HG02840 (cell line): ENCODE measurements at regions not wholly inside any gene's neighbourhood (a gene's known extent, or its start where the extent isn't known, plus 50 kb on each side); places are given as distances from the start of the nearest gene placed in this dataset.
"Not testable (repeated sequence)": the region's sequence is repeated elsewhere in the genome, so short reads cannot be mapped to it uniquely, and the experiment has no call there.

Experiments
- ATAC-seq: cut with Tn5 transposase; IDR thresholded peaks from one replicate; pipeline ENCODE4 v1.9.1; 2021; ENCODE audit warnings: mild to moderate bottlenecking, moderate library complexity, moderate number of reproducible peaks; ENCODE audit not compliant: unreplicated experiment, low FRiP score

DNA sequence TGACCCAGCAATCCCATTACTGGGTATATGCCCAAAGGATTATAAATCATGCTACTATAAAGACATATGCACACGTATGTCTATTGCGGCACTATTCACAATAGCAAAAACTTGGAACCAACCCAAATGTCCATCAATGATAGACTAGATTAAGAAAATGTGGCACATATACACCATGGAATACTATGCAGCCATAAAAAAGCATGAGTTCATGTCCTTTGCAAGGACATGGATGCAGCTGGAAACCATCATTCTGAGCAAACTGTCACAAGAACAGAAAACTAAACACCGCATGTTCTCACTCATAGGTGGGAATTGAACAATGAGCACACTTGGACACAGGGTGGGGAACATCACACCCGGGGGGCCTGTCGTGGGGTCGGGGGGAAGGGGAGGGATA lies 80.1 kb upstream of the TMEM170B start:
- not testable (repeated sequence) for ATAC-seq

DNA sequence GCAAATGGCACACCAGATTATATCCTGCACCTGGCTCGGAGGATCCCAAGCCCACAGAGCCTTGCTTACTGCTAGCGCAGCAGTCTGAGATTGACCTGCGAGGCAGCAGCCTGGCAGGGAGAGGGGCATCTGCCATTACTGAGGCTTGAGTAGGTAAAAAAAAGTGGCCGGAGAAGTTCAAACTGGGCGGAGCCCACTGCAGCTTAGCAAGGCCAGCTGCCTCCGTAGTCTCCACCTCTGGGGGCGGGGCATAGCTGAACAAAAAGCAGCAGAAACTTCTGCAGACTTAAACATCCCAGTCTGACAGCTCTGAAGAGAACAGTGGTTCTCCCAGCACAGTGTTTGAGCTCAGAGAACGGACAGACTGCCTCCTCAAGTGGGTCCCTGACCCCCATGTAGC lies 85.4 kb upstream of the TMEM170B start:
- not testable (repeated sequence) for ATAC-seq

- no peak for ATAC-seq
Observed at GRCh38 chr6:11450037-11450436, 87.5 kb upstream of the TMEM170B start.

DNA sequence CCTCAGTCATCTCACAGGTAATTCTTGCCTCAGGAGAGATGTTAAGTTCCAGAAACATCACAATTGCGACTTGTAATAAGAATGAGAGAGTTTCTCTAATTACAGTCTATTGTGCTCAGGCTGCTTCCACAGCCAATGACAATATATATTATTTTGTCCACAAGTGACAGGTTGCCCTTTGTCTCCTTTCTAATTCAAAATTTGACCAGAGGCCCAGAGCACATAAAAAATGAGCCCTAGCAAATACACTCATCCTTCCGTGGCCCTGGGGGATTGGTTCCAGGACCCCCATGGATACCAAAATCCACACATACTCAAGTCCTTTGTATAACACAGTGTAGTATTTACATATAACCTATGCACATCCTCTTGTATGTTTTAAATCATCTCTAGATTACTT lies 88.1 kb upstream of the TMEM170B start:
- no peak for ATAC-seq

GRCh38 chr6:11448038-11448437 lies 89.5 kb upstream of the TMEM170B start:
- ATAC-seq: no peak

DNA sequence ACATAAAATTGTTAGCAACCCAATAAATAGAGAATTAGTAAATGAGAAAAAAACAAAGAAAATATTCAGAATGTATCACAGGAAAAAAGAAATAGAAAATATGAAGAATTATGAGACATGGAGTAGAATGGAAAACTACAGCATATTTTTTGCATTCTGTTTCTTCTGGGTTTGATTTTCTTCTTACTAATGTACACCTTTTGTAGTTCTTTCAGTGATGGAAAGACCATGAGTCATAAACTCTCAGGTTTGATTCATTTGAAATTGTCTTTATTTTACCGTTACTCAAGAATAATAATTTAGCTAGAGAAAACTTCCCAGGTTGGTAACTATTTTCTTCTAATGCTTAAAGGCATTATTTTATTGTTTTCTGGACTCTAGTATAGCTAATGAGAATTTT lies 90.3 kb upstream of the TMEM170B start:
- ATAC-seq: no peak

GRCh38 chr6:11445146-11445545 lies 92.4 kb upstream of the TMEM170B start:
- ATAC-seq: no peak

DNA sequence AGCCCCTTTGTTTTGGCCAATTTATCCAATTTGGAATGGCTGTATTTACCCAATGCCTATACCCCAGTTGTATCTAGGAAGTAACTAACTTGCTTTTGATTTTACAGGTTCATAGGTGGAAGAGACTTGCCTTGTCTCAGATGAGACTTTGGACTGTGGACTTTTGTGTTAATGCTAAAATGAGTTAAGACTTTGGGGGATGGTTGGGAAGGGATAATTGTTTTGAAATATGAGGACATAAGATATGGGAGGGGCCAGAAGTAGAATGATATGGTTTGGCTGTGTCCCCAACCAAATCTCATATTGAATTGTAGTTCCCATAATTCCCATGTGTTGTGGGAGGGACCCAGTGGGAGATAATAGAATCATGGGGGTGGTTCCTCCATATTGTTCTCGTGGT lies 94.4 kb upstream of the TMEM170B start:
- not testable (repeated sequence) for ATAC-seq

DNA sequence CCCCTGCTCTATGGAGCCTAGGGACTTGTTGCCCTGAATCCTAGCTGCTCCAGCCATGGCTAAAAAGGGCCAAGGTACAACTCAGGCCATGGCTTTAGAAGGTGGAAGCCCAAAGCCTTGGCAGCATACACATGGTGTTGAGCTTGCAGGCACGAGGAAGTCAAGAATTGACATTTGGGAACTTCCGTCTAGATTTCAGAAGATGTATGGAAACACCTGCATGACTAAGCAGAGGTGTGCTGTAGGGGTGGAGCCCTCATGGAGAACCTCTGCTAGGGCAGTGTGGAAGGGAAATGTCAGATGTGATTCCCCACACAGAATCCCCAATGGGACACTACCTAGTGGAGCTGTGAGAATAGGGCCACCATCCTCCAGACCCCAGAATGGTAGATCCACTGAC lies 95.1 kb upstream of the TMEM170B start:
- ATAC-seq: no peak

- no peak for ATAC-seq
Observed at GRCh38 chr6:11439876-11440275, 97.7 kb upstream of the TMEM170B start.

DNA sequence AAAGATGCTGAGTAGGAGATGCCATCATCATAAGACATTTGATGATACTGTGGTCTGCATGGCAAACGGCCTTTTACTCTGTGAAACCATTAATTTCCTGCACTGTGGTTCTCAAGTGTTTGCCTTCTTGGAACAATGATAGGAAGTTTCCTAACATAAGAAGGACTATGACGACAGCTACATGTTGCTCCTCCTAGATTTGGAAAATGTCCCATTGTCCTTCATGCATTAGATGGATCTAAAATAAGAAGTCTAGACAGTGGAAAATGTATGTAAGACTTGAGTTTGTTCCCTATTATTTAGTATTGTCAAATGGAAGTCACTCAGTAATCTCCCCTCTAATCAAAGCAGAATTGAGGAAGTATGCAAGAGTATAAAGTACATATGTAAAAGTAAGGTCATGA lies 98.5 kb upstream of the TMEM170B start:
- no peak for ATAC-seq

GRCh38 chr6:11437824-11438459 lies 99.6 kb upstream of the TMEM170B start:
- no peak for ATAC-seq

DNA sequence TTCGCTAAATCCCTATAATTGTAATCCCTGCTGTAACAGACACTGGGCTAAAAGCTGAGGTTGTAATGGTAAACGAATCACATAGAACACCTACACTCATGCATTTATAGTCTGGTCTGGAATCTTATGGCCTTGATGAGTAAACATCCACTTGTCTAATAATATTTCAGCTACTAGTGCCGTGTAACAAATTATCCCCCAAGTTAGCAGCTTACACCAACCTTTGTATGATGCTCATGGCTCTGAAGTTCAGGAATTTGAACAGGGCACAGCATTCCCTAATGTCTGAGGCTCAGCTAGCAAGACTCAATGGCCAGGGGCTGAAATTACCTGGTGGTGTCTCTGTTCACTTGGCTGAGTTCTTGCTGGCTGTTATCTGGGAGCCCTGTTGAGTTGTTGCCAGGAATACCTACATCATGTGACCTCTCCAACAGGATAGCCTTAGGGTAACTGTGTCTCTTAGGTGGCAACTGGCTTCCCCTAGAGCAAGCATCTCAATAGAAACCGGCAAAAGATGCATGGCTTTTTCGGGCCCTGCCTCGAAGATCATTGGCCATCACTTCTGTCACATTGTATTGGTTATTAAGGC lies 100.9 kb upstream of the TMEM170B start:
- ATAC-seq: no peak

DNA sequence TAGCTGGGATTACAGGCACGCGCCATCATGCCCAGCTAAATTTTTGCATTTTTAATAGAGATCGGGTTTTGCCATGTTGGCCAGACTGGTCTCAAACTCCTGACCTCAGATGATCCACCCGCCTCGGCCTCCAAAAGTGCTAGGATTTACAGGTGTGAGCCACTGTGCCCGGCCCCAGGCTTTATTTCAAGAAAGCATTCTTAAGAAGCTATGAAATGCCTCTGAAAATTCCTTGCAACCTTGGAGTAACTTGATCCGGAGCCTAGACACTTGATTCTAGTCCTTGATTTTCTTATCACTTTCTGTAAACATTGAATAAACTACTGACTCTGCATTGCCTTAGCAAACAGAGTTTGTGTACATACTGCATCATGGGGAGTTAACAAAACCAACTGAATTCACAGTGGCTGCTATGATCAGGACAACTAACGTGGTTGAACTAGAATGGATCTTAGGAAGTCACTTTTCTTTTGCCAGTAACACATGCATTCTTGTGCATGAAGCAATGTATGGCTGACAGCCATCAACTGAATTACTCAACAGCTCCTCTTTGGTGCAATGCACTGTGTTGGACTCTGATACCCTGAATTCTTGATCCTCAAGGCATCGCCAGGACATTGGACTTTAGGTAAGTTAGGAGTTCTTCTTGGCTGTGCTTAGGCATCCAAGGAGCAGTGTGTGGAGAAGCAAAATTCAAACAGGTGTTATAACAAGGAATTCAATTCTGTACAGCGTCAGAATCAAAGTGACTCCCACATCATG lies 102.8 kb upstream of the TMEM170B start:
- ATAC-seq: no peak

DNA sequence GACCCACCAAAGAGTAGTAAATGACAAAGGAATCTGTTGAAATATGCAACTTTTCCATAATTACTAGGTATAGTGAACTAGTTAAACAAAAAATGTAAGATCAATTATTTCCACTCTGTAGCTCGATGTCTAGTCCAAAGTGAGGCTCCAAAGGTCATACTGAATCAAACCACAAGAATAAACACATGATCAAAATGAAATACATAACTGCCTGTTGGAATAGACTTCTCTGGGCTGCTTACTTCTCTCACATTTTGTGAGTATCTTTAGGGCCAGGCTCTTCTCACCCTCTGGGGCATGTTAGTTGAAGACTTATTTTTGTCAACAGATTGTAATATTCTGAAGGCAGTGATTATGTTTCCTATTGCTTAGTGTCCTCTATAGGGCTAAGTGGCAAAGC lies 103.7 kb upstream of the TMEM170B start:
- ATAC-seq: no peak

- no peak for ATAC-seq
Observed at GRCh38 chr6:11432713-11433450, 104.7 kb upstream of the TMEM170B start.

GRCh38 chr6:11432091-11432490 lies 105.5 kb upstream of the TMEM170B start:
- ATAC-seq: no peak

- no peak for ATAC-seq
Observed at GRCh38 chr6:11431455-11431937, 106.1 kb upstream of the TMEM170B start.

- ATAC-seq: no peak
Observed at GRCh38 chr6:11430036-11430435, 107.5 kb upstream of the TMEM170B start.

- no peak for ATAC-seq
Observed at GRCh38 chr6:11429577-11429976, 108.0 kb upstream of the TMEM170B start.

- no peak for ATAC-seq
Observed at GRCh38 chr6:11428895-11429294, 108.7 kb upstream of the TMEM170B start.
